ENCODE measurements at regions not wholly inside any gene's neighbourhood (a gene's known extent, or its start where the extent isn't known, plus 50 kb on each side); places are given as distances from the start of the nearest gene placed in this dataset.

DNA sequence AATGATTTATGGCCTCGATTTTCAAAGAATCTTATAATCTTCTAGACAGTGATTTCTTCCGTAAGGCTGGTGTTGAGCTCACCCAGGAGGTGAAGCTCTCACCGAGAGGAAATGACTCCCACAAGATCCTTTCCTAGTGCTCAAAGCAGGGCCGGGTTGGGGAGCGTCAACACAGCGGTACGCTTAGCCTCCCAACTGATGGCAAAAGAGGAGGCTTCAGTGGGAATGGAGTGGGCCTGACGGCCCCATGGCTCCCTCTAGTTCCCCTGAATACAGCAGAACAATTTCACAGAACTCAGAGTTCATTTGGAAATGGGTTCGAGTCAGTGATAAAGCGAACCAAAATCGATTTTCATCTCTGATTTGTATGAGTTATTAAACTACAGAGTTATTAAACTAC is 449.5 kb downstream of the KLF12 start:
- TF ChIP-seq, protein P1, sequence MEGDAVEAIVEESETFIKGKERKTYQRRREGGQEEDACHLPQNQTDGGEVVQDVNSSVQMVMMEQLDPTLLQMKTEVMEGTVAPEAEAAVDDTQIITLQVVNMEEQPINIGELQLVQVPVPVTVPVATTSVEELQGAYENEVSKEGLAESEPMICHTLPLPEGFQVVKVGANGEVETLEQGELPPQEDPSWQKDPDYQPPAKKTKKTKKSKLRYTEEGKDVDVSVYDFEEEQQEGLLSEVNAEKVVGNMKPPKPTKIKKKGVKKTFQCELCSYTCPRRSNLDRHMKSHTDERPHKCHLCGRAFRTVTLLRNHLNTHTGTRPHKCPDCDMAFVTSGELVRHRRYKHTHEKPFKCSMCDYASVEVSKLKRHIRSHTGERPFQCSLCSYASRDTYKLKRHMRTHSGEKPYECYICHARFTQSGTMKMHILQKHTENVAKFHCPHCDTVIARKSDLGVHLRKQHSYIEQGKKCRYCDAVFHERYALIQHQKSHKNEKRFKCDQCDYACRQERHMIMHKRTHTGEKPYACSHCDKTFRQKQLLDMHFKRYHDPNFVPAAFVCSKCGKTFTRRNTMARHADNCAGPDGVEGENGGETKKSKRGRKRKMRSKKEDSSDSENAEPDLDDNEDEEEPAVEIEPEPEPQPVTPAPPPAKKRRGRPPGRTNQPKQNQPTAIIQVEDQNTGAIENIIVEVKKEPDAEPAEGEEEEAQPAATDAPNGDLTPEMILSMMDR (IDR thresholded peaks at IDR 0.05): no peak
- TF ChIP-seq GTF2I (CRISPR knock-in tag; conservative IDR thresholded peaks at IDR 0.05): no peak
- no peak for TF ChIP-seq ELF4 (CRISPR knock-in tag; IDR thresholded peaks at IDR 0.05; ENCODE audit: low read depth)
- TF ChIP-seq ZNF121 (CRISPR knock-in tag; IDR thresholded peaks at IDR 0.05): no peak
- TF ChIP-seq TEAD1 (CRISPR knock-in tag; IDR thresholded peaks at IDR 0.05): no peak
- no peak for TF ChIP-seq NR1H2 (CRISPR knock-in tag; IDR thresholded peaks at IDR 0.05)
- TF ChIP-seq, protein P2, sequence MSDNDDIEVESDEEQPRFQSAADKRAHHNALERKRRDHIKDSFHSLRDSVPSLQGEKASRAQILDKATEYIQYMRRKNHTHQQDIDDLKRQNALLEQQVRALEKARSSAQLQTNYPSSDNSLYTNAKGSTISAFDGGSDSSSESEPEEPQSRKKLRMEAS (CRISPR knock-in tag; IDR thresholded peaks at IDR 0.05): no peak
- no peak for TF ChIP-seq CDX4 (CRISPR knock-in tag; IDR thresholded peaks at IDR 0.05; ENCODE audit: borderline replicate concordance)
- no peak for TF ChIP-seq ZBTB21 (CRISPR knock-in tag; IDR thresholded peaks at IDR 0.05; ENCODE audit: borderline replicate concordance)
- no peak for TF ChIP-seq ZNF138 (CRISPR knock-in tag; conservative IDR thresholded peaks at IDR 0.05)
- TF ChIP-seq STAT6 (CRISPR knock-in tag; conservative IDR thresholded peaks at IDR 0.05; ENCODE audit: low read depth): no peak

All from WTC11 (cell line).